ENCODE measurements at regions not wholly inside any gene's neighbourhood (a gene's known extent, or its start where the extent isn't known, plus 50 kb on each side); places are given as distances from the start of the nearest gene placed in this dataset.

- no peak for FAIRE-seq
- no peak for TF ChIP-seq CTCF (IDR thresholded peaks at IDR 0.05; ENCODE audit: insufficient read depth, low read length, severe bottlenecking)
- Histone ChIP-seq H3K36me3 (ENCODE audit: control insufficient read depth, insufficient read depth, low read length) (no peaks in the 10 kb centered on the region), H3K27me3 (ENCODE audit: control insufficient read depth, insufficient read depth, low read length) (no peaks in the 10 kb centered on the region), H3K4me3 (ENCODE audit: low read depth, low read length) (no peak overlapping the region)
- no peak for DNase-seq (ENCODE audit: low read depth)
Observed at GRCh38 chr2:183383854-183384253, 259.6 kb downstream of the NUP35 start.

- Histone ChIP-seq H3K27me3 (ENCODE audit: control insufficient read depth, insufficient read depth, low read length) (no peaks in the 10 kb centered on the region), H3K4me3 (ENCODE audit: low read depth, low read length) (no peak overlapping the region), H3K36me3 (ENCODE audit: control insufficient read depth, insufficient read depth, low read length) (no peaks in the 10 kb centered on the region)
- no peak for TF ChIP-seq CTCF (IDR thresholded peaks at IDR 0.05; ENCODE audit: insufficient read depth, low read length, severe bottlenecking)
- DNase-seq (ENCODE audit: low read depth) (no peak), FAIRE-seq (peak; percentile 36)
Observed at GRCh38 chr2:183389546-183390080, 265.4 kb downstream of the NUP35 start.

- no peak overlapping the region for H3K4me3 ChIP-seq (ENCODE audit: low read depth, low read length)
- H3K27me3 ChIP-seq (ENCODE audit: control insufficient read depth, insufficient read depth, low read length), result no peaks in the 10 kb centered on the region
- DNase-seq (ENCODE audit: low read depth) (no peak), FAIRE-seq (no peak)
- H3K36me3 ChIP-seq (ENCODE audit: control insufficient read depth, insufficient read depth, low read length), result no peaks in the 10 kb centered on the region
- TF ChIP-seq CTCF (IDR thresholded peaks at IDR 0.05; ENCODE audit: insufficient read depth, low read length, severe bottlenecking), result no peak
Observed at GRCh38 chr2:183390109-183390508, 265.9 kb downstream of the NUP35 start.

GRCh38 chr2:183404392-183404791 lies 280.1 kb downstream of the NUP35 start:
- H3K27me3 ChIP-seq (ENCODE audit: control insufficient read depth, insufficient read depth, low read length), result no peaks in the 10 kb centered on the region
- FAIRE-seq (no peak), DNase-seq (ENCODE audit: low read depth) (no peak)
- no peak overlapping the region for H3K4me3 ChIP-seq (ENCODE audit: low read depth, low read length)
- TF ChIP-seq CTCF (IDR thresholded peaks at IDR 0.05; ENCODE audit: insufficient read depth, low read length, severe bottlenecking), result no peak
- no peaks in the 10 kb centered on the region for H3K36me3 ChIP-seq (ENCODE audit: control insufficient read depth, insufficient read depth, low read length)

GRCh38 chr2:183408562-183408961 lies 284.3 kb downstream of the NUP35 start:
- no peak overlapping the region for H3K4me3 ChIP-seq (ENCODE audit: low read depth, low read length)
- DNase-seq (ENCODE audit: low read depth) (no peak), FAIRE-seq (no peak)
- TF ChIP-seq CTCF (IDR thresholded peaks at IDR 0.05; ENCODE audit: insufficient read depth, low read length, severe bottlenecking), result no peak
- H3K36me3 ChIP-seq (ENCODE audit: control insufficient read depth, insufficient read depth, low read length), result no peaks in the 10 kb centered on the region
- H3K27me3 ChIP-seq (ENCODE audit: control insufficient read depth, insufficient read depth, low read length), result no peaks in the 10 kb centered on the region

- Histone ChIP-seq H3K36me3 (ENCODE audit: control insufficient read depth, insufficient read depth, low read length) (no peaks in the 10 kb centered on the region), H3K27me3 (ENCODE audit: control insufficient read depth, insufficient read depth, low read length) (no peaks in the 10 kb centered on the region), H3K4me3 (ENCODE audit: low read depth, low read length) (no peak overlapping the region)
- no peak for TF ChIP-seq CTCF (IDR thresholded peaks at IDR 0.05; ENCODE audit: insufficient read depth, low read length, severe bottlenecking)
- FAIRE-seq (no peak), DNase-seq (ENCODE audit: low read depth) (no peak)
Observed at GRCh38 chr2:183409662-183410061, 285.4 kb downstream of the NUP35 start.

Measured in bronchial epithelial cell (primary cell).